Liver (tissue), 3 donors: ENCODE measurements at regions not wholly inside any gene's neighbourhood (a gene's known extent, or its start where the extent isn't known, plus 50 kb on each side); places are given as distances from the start of the nearest gene placed in this dataset.

ENCODE experiments used
- ATF3 ChIP-seq: IDR thresholded peaks from 2 replicates; pipeline ENCODE4 v1.6.1; 2016; ENCODE audit warnings: antibody characterized with exemption
- CTCF ChIP-seq: fragments of 150-350 bp; IDR thresholded peaks from 2 replicates; pipeline ENCODE4 v1.5.1; 2017; ENCODE audit warnings: improper control_type of control experiment, low read depth, low read length; ENCODE audit not compliant: missing input control
- EGR1 ChIP-seq, 2 donors: IDR thresholded peaks; 2 replicates each; pipeline ENCODE4 v1.6.1; 2016 to 2018; ENCODE audit warnings: antibody characterized with exemption in 2 of 2, low read depth in 2 of 2
- GABPA ChIP-seq, 2 donors: IDR thresholded peaks in 1 of 2; conservative IDR thresholded peaks in 1 of 2; 2 replicates each; pipeline ENCODE4 v1.6.1; 2016; ENCODE audit warnings: antibody characterized with exemption in 2 of 2, mild to moderate bottlenecking in 1 of 2, moderate library complexity in 1 of 2
- JUND ChIP-seq, 2 donors: IDR thresholded peaks; 2 replicates each; pipeline ENCODE4 v1.6.1; 2016; ENCODE audit warnings: antibody characterized with exemption in 2 of 2
- MAX ChIP-seq: IDR thresholded peaks from 2 replicates; pipeline ENCODE4 v1.6.1; 2016; ENCODE audit warnings: antibody characterized with exemption
- RAD21 ChIP-seq, 2 donors: IDR thresholded peaks; 2 replicates each; pipeline ENCODE4 v1.6.1; 2016; ENCODE audit warnings: antibody characterized with exemption in 2 of 2, mild to moderate bottlenecking in 2 of 2
- REST ChIP-seq: IDR thresholded peaks from 2 replicates; pipeline ENCODE4 v1.6.1; 2016; ENCODE audit warnings: antibody characterized with exemption, mild to moderate bottlenecking
- RXRA ChIP-seq, 2 donors: IDR thresholded peaks; 2 replicates each; pipeline ENCODE4 v1.6.1; 2017 to 2018; ENCODE audit warnings: antibody characterized with exemption in 2 of 2, mild to moderate bottlenecking in 1 of 2
- SP1 ChIP-seq: IDR thresholded peaks from 2 replicates; pipeline ENCODE4 v1.6.1; 2018; ENCODE audit warnings: antibody characterized with exemption, mild to moderate bottlenecking
- TAF1 ChIP-seq: conservative IDR thresholded peaks from 2 replicates; pipeline ENCODE4 v1.6.1; 2016; ENCODE audit warnings: antibody characterized with exemption, mild to moderate bottlenecking
- YY1 ChIP-seq: IDR thresholded peaks from 2 replicates; pipeline ENCODE4 v1.6.1; 2016; ENCODE audit warnings: antibody characterized with exemption, mild to moderate bottlenecking
- ZBTB33 ChIP-seq: IDR thresholded peaks from 2 replicates; pipeline ENCODE4 v1.6.1; 2016; ENCODE audit warnings: antibody characterized with exemption
- donor health status: healthy.
- donor health status: healthy.

GRCh38 chr12:127025545-127025944 is 1241.4 kb upstream of the TMEM132C start:
- TF ChIP-seq CTCF, result no peak
- no peak for TF ChIP-seq EGR1 (IDR thresholded peaks at IDR 0.05; ENCODE audit: low read depth in 2 of 2)
- TF ChIP-seq YY1, result no peak
- TF ChIP-seq MAX, result no peak
- no peak for TF ChIP-seq ZBTB33
- TF ChIP-seq RXRA (IDR thresholded peaks at IDR 0.05), result no peak
- TF ChIP-seq SP1, result no peak
- peak; percentile 20 to 37 for TF ChIP-seq RAD21 (IDR thresholded peaks at IDR 0.05)
- TF ChIP-seq GABPA (IDR thresholded peaks at IDR 0.05 in 1 of 2, conservative IDR thresholded peaks at IDR 0.05 in 1 of 2), result no peak
- no peak for TF ChIP-seq ATF3
- no peak for TF ChIP-seq REST
- TF ChIP-seq TAF1, result no peak
- TF ChIP-seq JUND (IDR thresholded peaks at IDR 0.05), result no peak
